CD4-positive, alpha-beta T cell treated with Interferon gamma for 1 hour (primary cell): ENCODE measurements at regions not wholly inside any gene's neighbourhood (a gene's known extent, or its start where the extent isn't known, plus 50 kb on each side); places are given as distances from the start of the nearest gene placed in this dataset.

Source experiments
- DNase-seq: peaks from one replicate; pipeline ENCODE4 v3.0.0-alpha.2; 2020

GRCh38 chr20:53712212-53712977 lies 118.8 kb upstream of the ZNF217 start:
- DNase-seq, result no peak

DNA sequence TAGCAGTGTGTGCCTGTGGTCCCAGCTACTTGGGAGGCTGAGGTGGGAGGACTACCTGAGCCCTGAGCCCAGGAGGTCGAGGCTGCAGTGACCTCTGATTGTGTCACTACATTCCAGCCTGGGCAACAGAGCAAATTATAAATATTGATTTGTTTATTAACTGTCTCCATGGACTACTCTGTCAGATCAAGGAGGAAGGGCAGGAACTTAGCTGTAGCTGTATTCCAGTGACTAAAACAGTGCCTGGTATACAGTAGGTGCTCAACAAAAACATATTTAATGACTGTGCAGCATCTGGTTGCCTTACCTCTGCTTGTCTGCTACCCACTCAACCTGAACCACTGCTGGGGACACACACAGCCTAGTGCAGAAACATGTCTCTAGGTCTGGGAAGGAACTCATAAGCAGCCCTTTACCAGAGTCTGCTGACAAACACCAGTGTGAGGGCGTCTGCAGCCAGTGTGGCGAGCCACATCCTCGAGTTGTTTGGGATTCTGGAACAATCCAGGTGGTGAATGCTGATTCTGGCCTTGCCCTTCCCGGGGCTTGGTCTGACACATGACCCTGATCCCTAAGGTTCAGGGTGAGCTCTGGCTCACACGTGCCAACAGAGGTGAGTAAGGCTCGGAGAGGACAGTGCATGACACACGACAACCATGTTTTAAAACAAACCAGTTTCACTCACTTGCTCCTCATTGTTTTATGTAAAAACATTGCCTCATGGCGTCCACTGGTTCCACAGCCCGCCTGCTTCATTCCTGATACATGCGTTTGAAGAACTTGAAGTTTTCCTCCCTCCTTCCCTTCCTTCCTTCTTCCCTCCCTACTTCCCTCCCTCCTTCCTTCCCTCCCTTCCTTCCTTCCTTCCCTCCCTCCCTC lies 117.9 kb upstream of the ZNF217 start:
- no peak for DNase-seq

GRCh38 chr20:53708129-53708968 lies 114.7 kb upstream of the ZNF217 start:
- DNase-seq, result no peak

- DNase-seq, result no peak
These were observed 113.9 kb upstream of the ZNF217 start for GRCh38 chr20:53707371-53708055.

DNA sequence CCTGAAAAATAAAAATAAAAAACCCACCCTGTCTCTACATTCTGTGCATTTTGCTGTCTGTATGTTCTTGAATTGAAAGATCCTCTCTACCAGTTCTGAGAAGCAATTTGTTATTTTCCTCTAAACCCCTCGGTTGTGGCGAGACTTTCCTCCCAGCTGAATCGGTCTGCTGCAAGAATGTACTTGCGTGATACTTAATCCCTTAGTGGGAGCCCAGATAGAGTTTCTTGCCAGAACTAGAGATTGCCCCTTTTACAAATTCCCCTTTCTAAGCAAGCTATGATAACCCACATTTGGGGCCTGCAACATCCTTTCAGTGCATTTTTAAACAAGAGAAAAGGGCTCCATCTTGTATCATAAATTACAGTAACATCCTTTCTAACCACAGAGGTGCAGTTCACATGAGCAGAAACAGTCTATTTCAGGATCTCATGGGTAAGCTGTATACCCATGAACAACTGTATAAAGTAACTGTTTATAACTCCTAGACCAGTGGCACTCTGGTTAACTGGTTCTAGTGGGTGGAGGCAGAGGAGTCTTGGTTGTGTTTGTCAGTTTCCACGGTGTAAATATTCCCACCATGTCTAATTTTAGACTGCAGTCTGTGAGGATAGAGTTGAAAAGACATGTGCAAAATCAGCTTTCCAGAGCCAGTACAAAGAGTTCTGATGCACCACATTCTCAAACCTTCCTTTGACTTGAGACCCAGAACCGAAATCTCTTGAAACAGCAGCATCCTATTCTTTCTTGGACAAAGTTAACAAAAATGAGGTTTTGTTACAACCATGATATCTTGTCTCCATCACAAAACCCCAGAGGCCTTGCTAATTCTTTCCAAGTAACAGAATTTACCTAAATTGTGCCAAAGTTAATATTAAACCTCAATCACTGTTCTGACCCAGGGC lies 113.1 kb upstream of the ZNF217 start:
- DNase-seq, result no peak

DNA sequence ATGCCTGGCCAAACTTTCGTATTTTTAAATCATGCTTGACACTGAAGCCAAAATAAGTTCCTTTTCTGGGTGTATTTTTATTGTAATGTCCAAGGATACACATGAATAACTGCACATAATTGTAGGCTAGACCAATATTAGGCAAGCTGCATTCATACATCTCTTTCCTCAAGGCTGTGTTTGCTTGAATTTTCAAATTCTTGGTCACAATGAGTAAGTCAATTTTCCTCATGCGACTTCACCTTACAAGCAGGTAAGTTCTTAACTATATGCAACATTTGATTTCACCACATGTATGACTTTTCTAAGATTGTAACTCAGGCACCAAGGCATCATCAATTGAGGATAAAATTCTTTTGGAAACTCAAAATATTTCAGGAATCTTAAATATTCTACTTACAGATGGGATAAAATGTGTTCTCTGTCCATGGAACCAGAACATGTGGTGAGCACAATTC lies 112.4 kb upstream of the ZNF217 start:
- no peak for DNase-seq

DNA sequence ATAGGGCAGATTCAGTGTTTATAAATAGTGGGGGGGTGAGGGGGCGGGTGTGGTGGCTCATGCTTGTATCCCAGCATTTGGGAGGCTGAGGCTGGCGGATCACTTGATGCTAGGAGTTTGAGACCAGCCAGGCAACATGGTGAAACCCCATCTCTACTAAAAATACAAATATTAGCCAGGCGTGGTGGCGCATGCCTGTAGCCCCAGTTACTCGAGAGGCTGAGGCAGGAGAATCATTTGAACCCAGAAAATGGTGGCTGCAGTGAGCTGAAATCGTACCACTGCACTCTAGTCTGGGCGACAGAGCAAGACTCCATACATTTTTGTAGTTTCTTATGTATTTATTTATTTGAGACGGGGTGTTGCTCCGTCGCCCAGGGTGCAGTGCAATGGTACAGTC lies 109.0 kb upstream of the ZNF217 start:
- DNase-seq, result no peak

DNA sequence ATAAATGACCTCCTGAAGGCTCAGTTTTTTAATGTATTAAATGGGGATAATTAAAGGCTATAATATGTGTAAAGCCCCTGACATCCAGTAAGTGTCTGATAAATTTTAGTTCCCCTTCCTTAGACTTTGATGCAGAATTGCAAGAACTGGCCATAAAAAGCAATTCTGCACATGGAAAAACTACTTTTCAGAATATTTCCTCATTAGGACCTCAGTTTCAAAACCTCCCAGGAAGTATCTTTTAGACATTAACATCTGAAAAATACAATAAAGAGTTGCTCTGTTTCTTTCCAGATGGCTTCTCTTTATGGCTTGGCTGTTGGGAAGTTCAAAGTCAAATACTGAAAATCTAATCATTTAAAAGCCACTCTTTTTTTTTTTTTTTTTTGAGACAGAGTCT lies 106.3 kb upstream of the ZNF217 start:
- no peak for DNase-seq

DNA sequence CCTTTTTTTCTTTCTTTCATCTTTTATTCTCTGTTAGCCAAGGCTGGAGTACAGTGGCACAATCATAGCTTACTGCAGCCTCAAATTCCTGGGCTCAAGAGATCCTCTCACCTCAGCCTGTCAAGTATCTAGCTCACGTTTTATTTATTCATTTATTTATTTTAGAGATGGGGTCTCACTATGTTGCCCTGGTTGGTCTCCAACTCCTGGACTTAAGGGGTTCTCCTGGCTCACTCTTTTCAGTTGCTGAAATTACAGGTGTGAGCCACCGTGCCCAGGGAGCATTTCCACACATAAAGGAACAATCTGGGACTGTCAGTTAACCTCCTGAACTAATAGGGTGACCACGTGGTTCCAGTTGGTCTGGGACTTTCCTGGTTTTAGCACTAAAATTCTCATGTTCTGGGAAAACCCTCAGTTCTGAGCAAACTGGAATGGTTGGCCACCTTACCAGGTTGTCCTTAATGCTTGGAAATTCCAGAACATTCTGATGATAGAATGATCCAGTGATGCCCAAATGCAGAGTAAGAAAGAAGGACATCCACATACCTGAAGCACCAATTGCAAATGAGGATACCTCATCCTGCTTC lies 105.5 kb upstream of the ZNF217 start:
- no peak for DNase-seq

DNA sequence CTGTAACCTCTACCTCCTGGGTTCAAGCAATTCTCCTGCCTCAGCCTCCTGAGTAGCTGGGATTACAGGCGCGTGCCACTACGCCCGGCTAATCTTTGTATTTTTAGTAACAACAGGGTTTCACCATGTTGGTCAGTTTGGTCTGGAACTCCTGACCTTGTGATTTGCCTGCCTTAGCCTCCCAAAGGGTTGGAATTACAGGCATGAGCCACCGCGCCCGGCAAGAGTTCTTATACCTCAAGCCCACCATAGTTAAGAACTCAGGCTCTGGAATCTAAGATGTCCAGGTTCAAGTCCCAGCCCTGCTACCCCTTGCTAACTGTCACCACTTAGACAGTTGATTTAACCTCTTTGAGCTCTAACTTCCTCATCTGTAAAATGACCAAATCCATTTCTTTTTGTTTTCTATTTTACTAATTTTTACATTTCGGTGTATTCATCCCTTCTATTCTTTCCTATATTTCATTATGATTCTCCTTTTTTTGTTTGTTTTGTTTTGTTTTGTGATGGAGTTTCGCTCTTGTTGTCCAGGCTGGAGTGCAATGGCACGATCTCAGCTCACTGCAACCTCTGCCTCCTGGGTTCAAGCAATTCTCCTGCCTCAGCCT lies 104.8 kb upstream of the ZNF217 start:
- DNase-seq, result no peak

DNA sequence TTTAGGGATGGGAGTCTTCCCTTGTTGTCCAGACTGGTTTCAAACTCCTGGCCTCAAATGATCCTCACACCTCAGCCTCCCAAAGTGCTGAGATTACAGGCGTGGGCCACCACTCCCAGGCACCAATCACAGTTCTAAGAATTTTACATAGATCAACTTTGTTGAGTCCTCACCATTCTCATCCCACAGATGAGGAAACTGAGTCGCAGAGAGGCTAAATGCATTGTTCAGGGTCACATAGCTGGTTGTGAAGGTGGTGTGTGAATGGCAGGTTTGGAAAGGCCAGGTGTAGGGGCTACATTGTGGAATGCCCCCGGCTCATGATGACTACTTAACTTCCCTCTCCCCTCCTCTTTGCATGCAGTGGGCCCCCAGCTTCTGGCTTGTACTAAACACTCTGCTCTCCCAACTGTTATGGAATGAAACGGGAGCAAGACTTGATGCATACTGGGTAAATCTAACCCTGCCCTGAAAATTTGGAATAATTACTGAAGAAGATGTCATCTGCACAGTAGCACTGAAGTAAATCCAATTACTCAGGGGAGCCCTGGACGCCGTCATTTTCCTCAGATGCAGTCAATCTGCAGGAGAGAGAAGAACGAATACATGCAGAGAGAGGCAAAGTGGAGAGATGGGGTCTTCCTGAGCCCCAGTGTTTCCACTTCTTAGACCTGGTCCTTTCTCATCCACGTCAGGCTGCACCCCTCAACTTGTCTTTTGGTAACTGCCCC lies 102.3 kb upstream of the ZNF217 start:
- DNase-seq, result no peak

GRCh38 chr20:53693262-53693871 lies 99.7 kb upstream of the ZNF217 start:
- DNase-seq, result no peak

DNA sequence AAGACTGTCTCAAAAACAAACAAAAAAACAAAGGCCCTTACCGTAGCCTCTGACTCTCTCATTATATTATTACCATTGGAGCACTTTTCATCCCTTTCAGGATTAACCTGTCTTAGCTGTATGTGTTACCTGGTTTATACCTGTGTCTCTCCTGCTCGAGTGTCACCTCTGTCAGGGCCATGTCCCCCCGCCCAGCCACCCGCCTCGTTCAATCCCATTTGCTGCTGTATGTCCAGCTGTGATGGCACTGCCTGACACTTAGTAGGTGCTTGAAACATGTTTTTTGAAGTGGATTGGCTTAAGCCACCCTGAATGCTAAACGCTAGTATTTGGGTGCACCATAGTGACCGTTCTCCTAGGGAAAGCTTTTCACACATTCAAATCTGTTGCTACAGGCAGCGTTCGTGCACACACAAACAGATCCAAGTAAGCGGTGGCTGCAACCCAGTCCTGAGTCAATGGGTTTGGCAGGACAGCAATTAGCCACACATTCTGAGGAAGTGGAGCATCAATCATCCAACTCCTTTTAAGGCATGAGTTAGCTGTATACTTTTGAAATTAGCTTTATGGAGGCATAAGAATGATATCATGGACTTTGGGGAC lies 98.9 kb upstream of the ZNF217 start:
- DNase-seq, result no peak

- no peak for DNase-seq
These were observed 98.2 kb upstream of the ZNF217 start for GRCh38 chr20:53691811-53692192.

DNA sequence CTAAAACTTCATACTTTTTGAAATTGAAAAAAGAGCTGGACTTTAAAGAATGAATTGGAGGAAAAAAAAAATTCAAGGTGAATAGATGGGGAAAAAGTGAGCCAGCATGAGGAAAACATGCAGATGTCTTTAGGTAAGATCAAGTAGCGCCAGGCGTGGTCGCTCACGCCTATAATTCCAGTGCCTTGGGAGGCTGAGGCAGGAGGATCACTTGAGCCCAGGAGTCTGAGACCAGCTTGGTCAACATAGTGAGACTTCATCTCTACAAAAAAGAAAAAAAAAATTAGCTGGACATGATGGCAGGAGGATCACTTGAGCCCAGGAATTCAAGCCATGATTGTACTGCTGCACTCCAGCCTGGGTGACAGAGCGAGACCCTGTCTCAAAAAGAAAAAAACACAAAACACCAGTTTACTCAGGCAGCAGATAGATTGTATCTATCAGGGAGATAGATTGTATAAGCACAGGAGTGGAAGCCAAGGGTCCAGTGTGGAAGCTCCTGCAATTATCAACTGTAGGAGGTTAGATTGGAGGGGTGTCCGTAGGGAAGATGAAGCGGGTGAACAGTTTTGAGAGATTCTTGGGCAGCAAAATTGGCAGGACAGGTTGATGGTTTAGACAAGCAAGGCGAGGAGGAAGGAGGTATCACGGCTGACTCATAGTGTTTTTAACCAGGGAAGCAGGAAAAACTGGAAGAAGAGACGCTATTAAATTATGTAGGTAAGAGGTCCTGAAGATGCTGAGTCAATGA lies 97.6 kb upstream of the ZNF217 start:
- no peak for DNase-seq

DNA sequence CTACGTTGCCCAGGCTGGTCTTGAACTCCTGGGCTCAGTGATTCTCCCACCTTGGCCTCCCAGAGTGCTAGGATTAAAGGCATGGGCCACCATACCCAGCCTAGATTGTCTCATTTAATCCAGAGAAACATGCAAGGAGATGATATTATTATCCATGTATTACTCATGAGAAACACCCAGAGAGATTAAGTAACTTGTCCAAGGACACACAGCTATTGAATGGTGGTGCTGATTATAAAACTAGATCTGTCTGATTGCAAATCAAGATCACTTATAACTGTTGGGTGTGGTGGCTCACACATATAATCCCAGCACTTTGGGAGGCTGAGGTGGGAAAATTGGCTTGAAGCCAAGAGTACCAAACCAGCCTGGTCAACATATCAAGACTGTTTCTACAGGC lies 94.4 kb upstream of the ZNF217 start:
- no peak for DNase-seq

- DNase-seq, result no peak
These were observed 91.5 kb upstream of the ZNF217 start for GRCh38 chr20:53685070-53685595.

- DNase-seq, result no peak
These were observed 89.9 kb upstream of the ZNF217 start for GRCh38 chr20:53683506-53683905.
